Tibial nerve (tissue), 4 donors: ENCODE measurements at regions not wholly inside any gene's neighbourhood (a gene's known extent, or its start where the extent isn't known, plus 50 kb on each side); places are given as distances from the start of the nearest gene placed in this dataset.

Experiments used
- DNase-seq, 2 donors: peaks; one replicate each; pipeline ENCODE4 v3.0.0-alpha.2; 2019; ENCODE audit warnings: low spot score in 2 of 2
- H3K27ac ChIP-seq, 4 donors: fragments of 200-600 bp; sonication (generic) in 3 of 4; one replicate each; pipeline ENCODE4 v1.5.1; 2017 to 2019; ENCODE audit warnings: mild to moderate bottlenecking in 1 of 4
- H3K27me3 ChIP-seq, 2 donors: fragments of 200-600 bp; sonication (generic) in 1 of 2; one replicate each; pipeline versions ENCODE4 v1.5.1 to v1.6.0; 2017 to 2019
- H3K36me3 ChIP-seq, 3 donors: fragments of 200-600 bp; sonication (generic); one replicate each; pipeline ENCODE4 v1.5.1; 2018 to 2019
- H3K4me1 ChIP-seq, 4 donors: fragments of 200-600 bp; sonication (generic) in 3 of 4; one replicate each; pipeline ENCODE4 v1.5.1; 2017 to 2019
- H3K4me3 ChIP-seq, 4 donors: fragments of 200-600 bp; sonication (generic) in 3 of 4; one replicate each; pipeline ENCODE4 v1.5.1; 2017 to 2019; ENCODE audit warnings: mild to moderate bottlenecking in 1 of 4, moderate library complexity in 1 of 4
- H3K9me3 ChIP-seq, 4 donors: fragments of 200-600 bp; sonication (generic) in 3 of 4; one replicate each; pipeline ENCODE4 v1.5.1; 2017 to 2019
- EP300 ChIP-seq, 2 donors: sonication (generic); formaldehyde crosslinking; IDR thresholded peaks; one replicate each; pipeline ENCODE4 v1.6.1; 2017; ENCODE audit warnings: antibody characterized with exemption in 2 of 2, mild to moderate bottlenecking in 1 of 2
- POLR2A ChIP-seq, 2 donors: fragments of 450-650 bp; IDR thresholded peaks; one replicate each; pipeline ENCODE4 v1.6.1; 2017; ENCODE audit warnings: antibody characterized with exemption in 2 of 2, mild to moderate bottlenecking in 2 of 2, moderate library complexity in 2 of 2
- WGBS, 2 donors: methylation state at CpG; one replicate each; pipeline ENCODE4 v1.1.5; 2018; 5-methylcytosine and 5-hydroxymethylcytosine counted together
- TF ChIP-seq, protein P1 (sequence below), 5 experiments: fragments of 200-600 bp in 3 of 5; fragments of 450-650 bp in 2 of 5; sonication (generic) in 3 of 5; IDR thresholded peaks; one replicate each; pipeline ENCODE4 v1.5.1; 2016 to 2019; ENCODE audit warnings: antibody characterized with exemption in 5 of 5, mild to moderate bottlenecking in 3 of 5, moderate library complexity in 2 of 5

DNA sequence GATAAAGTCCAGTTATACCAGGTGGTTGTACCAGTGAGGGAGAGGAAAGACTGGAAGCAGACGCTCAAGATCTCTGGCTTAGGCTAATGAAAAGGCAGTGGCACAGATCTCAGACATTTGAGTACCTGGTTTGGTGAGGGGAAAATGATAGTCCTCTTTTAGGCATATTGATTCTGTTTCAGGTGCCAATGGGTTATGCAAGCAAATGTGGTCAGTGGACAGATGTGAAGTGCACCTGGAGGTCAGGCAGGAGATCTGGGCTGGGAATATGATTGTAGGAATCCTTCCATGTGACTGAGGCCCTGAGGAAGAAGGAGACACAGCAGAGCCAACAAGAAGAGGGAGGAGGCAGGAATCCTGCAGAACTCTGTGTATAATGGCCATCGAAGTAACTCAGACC lies 63.7 kb upstream of the SMARCA2 start:
- no peak overlapping the region for H3K4me3 ChIP-seq
- 78 to 93% methylated on average over 2 of the region's 2 CpGs for WGBS, 2 donors
- no peaks in the 10 kb centered on the region for H3K9me3 ChIP-seq
- H3K27me3 ChIP-seq, result no peaks in the 10 kb centered on the region
- H3K4me1 ChIP-seq, result no peaks in the 10 kb centered on the region
- no peak for TF ChIP-seq POLR2A (IDR thresholded peaks at IDR 0.05)
- TF ChIP-seq, protein P1, sequence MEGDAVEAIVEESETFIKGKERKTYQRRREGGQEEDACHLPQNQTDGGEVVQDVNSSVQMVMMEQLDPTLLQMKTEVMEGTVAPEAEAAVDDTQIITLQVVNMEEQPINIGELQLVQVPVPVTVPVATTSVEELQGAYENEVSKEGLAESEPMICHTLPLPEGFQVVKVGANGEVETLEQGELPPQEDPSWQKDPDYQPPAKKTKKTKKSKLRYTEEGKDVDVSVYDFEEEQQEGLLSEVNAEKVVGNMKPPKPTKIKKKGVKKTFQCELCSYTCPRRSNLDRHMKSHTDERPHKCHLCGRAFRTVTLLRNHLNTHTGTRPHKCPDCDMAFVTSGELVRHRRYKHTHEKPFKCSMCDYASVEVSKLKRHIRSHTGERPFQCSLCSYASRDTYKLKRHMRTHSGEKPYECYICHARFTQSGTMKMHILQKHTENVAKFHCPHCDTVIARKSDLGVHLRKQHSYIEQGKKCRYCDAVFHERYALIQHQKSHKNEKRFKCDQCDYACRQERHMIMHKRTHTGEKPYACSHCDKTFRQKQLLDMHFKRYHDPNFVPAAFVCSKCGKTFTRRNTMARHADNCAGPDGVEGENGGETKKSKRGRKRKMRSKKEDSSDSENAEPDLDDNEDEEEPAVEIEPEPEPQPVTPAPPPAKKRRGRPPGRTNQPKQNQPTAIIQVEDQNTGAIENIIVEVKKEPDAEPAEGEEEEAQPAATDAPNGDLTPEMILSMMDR (IDR thresholded peaks at IDR 0.05), result no peak
- no peak for TF ChIP-seq EP300 (IDR thresholded peaks at IDR 0.05)
- no peak for DNase-seq
- no peaks in the 10 kb centered on the region for H3K36me3 ChIP-seq
- no peak overlapping the region for H3K27ac ChIP-seq

DNA sequence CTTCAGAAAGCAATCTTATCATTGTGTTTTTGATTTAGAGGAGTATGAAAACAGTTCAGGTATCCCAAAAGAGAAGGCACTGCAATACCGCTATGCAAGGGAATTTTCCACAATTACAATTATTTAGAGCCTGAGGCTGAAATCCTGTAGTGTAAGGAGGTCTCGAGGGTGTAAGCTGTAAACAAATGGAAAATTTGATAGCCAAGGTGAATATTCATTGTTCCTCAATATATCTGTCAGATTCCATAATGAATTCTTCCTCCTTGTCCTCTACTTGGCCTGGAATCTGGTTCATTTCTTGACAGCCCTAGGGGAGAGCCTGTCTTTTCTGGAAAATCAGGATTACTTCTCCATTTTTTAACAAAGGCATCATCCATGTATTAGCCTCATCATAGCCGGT lies 63.1 kb upstream of the SMARCA2 start:
- no peak overlapping the region for H3K27ac ChIP-seq
- H3K27me3 ChIP-seq, result no peaks in the 10 kb centered on the region
- 80% methylated on average over 3 of the region's 3 CpGs for WGBS, 2 donors
- no peak overlapping the region for H3K4me3 ChIP-seq
- no peaks in the 10 kb centered on the region for H3K4me1 ChIP-seq
- H3K36me3 ChIP-seq, result no peaks in the 10 kb centered on the region
- no peak for DNase-seq
- H3K9me3 ChIP-seq, result no peaks in the 10 kb centered on the region
- TF ChIP-seq EP300 (IDR thresholded peaks at IDR 0.05) (no peak), POLR2A (IDR thresholded peaks at IDR 0.05) (no peak)
- TF ChIP-seq, protein P1 (IDR thresholded peaks at IDR 0.05), result no peak

- no peak for DNase-seq
- no peaks in the 10 kb centered on the region for H3K9me3 ChIP-seq
- TF ChIP-seq POLR2A (IDR thresholded peaks at IDR 0.05) (no peak), EP300 (IDR thresholded peaks at IDR 0.05) (no peak)
- TF ChIP-seq, protein P1 (IDR thresholded peaks at IDR 0.05), result no peak
- H3K36me3 ChIP-seq, result no peaks in the 10 kb centered on the region
- H3K4me1 ChIP-seq, result no peaks in the 10 kb centered on the region
- no peak overlapping the region for H3K27ac ChIP-seq
- H3K27me3 ChIP-seq, result no peaks in the 10 kb centered on the region
- no peak overlapping the region for H3K4me3 ChIP-seq
- WGBS, 2 donors, result 90 to 96% methylated on average over 2 of the region's 2 CpGs
Observed at GRCh38 chr9:1954238-1954637, 60.9 kb upstream of the SMARCA2 start.

DNA sequence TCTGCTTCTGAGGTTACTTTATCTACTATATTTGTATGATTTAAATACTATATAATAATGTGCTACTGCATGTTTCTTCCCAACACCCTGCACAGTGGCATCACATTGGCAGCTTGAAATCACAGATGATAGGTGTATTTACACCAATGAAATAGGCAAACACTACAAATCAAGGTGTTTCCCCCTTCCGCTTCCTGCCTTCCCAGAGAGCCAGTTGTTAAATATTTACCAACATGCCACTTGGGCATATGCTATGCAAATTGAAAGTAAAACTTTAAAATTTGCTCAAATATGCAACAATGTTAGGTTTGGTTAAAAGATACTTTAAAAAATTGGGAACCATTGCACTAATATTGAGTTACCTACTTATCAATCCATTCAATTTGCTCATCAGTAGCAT lies 58.2 kb upstream of the SMARCA2 start:
- H3K36me3 ChIP-seq, result no peaks in the 10 kb centered on the region
- no peaks in the 10 kb centered on the region for H3K9me3 ChIP-seq
- H3K27ac ChIP-seq, result no peak overlapping the region
- no peak for DNase-seq
- H3K4me1 ChIP-seq, result peaks cover 0 to 5% (median 0%) of the 10 kb centered on the region in 4 donors
- no peaks in the 10 kb centered on the region for H3K27me3 ChIP-seq
- WGBS, 2 donors, result 94 to 95% methylated on average over 1 of the region's 1 CpG
- H3K4me3 ChIP-seq, result no peak overlapping the region
- TF ChIP-seq, protein P1 (IDR thresholded peaks at IDR 0.05), result no peak
- TF ChIP-seq POLR2A (IDR thresholded peaks at IDR 0.05) (no peak), EP300 (IDR thresholded peaks at IDR 0.05) (no peak)

- H3K27ac ChIP-seq, result no peak overlapping the region
- H3K4me3 ChIP-seq, result no peak overlapping the region
- H3K4me1 ChIP-seq, result peaks cover 0 to 7% (median 0%) of the 10 kb centered on the region in 4 donors
- no peaks in the 10 kb centered on the region for H3K9me3 ChIP-seq
- H3K36me3 ChIP-seq, result no peaks in the 10 kb centered on the region
- 84 to 87% methylated on average over 2 of the region's 2 CpGs for WGBS, 2 donors
- no peaks in the 10 kb centered on the region for H3K27me3 ChIP-seq
- TF ChIP-seq, protein P1 (IDR thresholded peaks at IDR 0.05), result no peak
- TF ChIP-seq POLR2A (IDR thresholded peaks at IDR 0.05) (no peak), EP300 (IDR thresholded peaks at IDR 0.05) (no peak)
- no peak for DNase-seq
Observed at GRCh38 chr9:1957856-1958255, 57.3 kb upstream of the SMARCA2 start.
